ENCODE measurements at regions not wholly inside any gene's neighbourhood (a gene's known extent, or its start where the extent isn't known, plus 50 kb on each side); places are given as distances from the start of the nearest gene placed in this dataset.

GRCh38 chr4:145248502-145248901 is 68.1 kb upstream of the OTUD4 start:
- no peak for TF ChIP-seq CTCF (IDR thresholded peaks at IDR 0.05; ENCODE audit: low read depth, low read length, missing control alignments)
- Histone ChIP-seq H3K27ac (no peak overlapping the region), H3K4me3 (ENCODE audit: low read depth, low read length) (no peak overlapping the region), H3K27me3 (replicated peaks) (no peaks in the 10 kb centered on the region), H3K36me3 (replicated peaks) (no peaks in the 10 kb centered on the region)
- no peak for DNase-seq
- in situ Hi-C loops (cut with HindIII; ENCODE audit: low pct_ligation_motif_present, low sequenced_read_pairs): no loop called here

GRCh38 chr4:145234091-145234706 is 53.8 kb upstream of the OTUD4 start:
- DNase-seq: peak; percentile 58
- Histone ChIP-seq H3K27me3 (replicated peaks) (no peaks in the 10 kb centered on the region), H3K27ac (no peak overlapping the region), H3K4me3 (ENCODE audit: low read depth, low read length) (no peak overlapping the region), H3K36me3 (replicated peaks) (no peaks in the 10 kb centered on the region)
- in situ Hi-C loops (cut with HindIII; ENCODE audit: low pct_ligation_motif_present, low sequenced_read_pairs): no loop called here
- TF ChIP-seq CTCF (IDR thresholded peaks at IDR 0.05; ENCODE audit: low read depth, low read length, missing control alignments): peak; percentile 91

GRCh38 chr4:145231906-145232700 is 51.7 kb upstream of the OTUD4 start:
- TF ChIP-seq CTCF (IDR thresholded peaks at IDR 0.05; ENCODE audit: low read depth, low read length, missing control alignments): no peak
- DNase-seq: peak; percentile 36
- Histone ChIP-seq H3K4me3 (ENCODE audit: low read depth, low read length) (no peak overlapping the region), H3K27ac (no peak overlapping the region), H3K27me3 (replicated peaks) (no peaks in the 10 kb centered on the region), H3K36me3 (replicated peaks) (no peaks in the 10 kb centered on the region)
- in situ Hi-C loops (cut with HindIII; ENCODE audit: low pct_ligation_motif_present, low sequenced_read_pairs): no loop called here

- no peaks in the 10 kb centered on the region for H3K36me3 ChIP-seq (replicated peaks)
- in situ Hi-C loops (cut with HindIII; ENCODE audit: low pct_ligation_motif_present, low sequenced_read_pairs): no loop called here
- DNase-seq: no peak
- H3K4me3 ChIP-seq (ENCODE audit: low read depth, low read length): no peak overlapping the region
- no peaks in the 10 kb centered on the region for H3K27me3 ChIP-seq (replicated peaks)
- no peak overlapping the region for H3K27ac ChIP-seq
- no peak for TF ChIP-seq CTCF (IDR thresholded peaks at IDR 0.05; ENCODE audit: low read depth, low read length, missing control alignments)
Measured at GRCh38 chr4:145230726-145231125, 50.3 kb upstream of the OTUD4 start.

All from brain microvascular endothelial cell (primary cell).